GM23248 (cell line): ENCODE measurements at regions not wholly inside any gene's neighbourhood (a gene's known extent, or its start where the extent isn't known, plus 50 kb on each side); places are given as distances from the start of the nearest gene placed in this dataset.

Source experiments
- DNase-seq: peaks from one replicate; pipeline ENCODE4 v3.0.0-alpha.2; 2015
- H2AFZ ChIP-seq: fragments of 200-600 bp; sonication (generic); 2 replicates; pipeline ENCODE4 v1.6.1; 2016; ENCODE audit warnings: antibody characterized with exemption
- H3F3A ChIP-seq: fragments of 200-600 bp; sonication (generic); 2 replicates; pipeline ENCODE4 v1.6.1; 2016; ENCODE audit warnings: mild to moderate bottlenecking, antibody characterized with exemption, mixed run types; ENCODE audit not compliant: insufficient read depth
- H3K27ac ChIP-seq: fragments of 200-600 bp; sonication (generic); 2 replicates; pipeline ENCODE4 v1.5.1; 2016; ENCODE audit warnings: mild to moderate bottlenecking
- H3K27me3 ChIP-seq: fragments of 200-600 bp; sonication (generic); replicated peaks from 2 replicates; pipeline ENCODE4 v1.6.1; 2016; ENCODE audit warnings: mild to moderate bottlenecking; ENCODE audit not compliant: insufficient read depth
- H3K36me3 ChIP-seq: fragments of 200-600 bp; sonication (generic); 2 replicates; pipeline ENCODE4 v1.6.1; 2016; ENCODE audit warnings: low read depth, mild to moderate bottlenecking
- H3K4me1 ChIP-seq: fragments of 200-600 bp; sonication (generic); 2 replicates; pipeline ENCODE4 v1.6.1; 2016; ENCODE audit warnings: mild to moderate bottlenecking; ENCODE audit not compliant: insufficient read depth
- H3K4me2 ChIP-seq: fragments of 200-600 bp; sonication (generic); one replicate; pipeline ENCODE4 v1.6.1; 2016; ENCODE audit warnings: mild to moderate bottlenecking; ENCODE audit not compliant: unreplicated experiment
- H3K4me3 ChIP-seq: fragments of 200-600 bp; sonication (generic); 2 replicates; pipeline ENCODE4 v1.5.1; 2016; ENCODE audit warnings: mild to moderate bottlenecking
- H3K79me2 ChIP-seq: fragments of 200-600 bp; sonication (generic); 2 replicates; pipeline ENCODE4 v1.6.1; 2016; ENCODE audit warnings: mild to moderate bottlenecking; ENCODE audit not compliant: insufficient read depth
- H3K9ac ChIP-seq: fragments of 200-600 bp; sonication (generic); 2 replicates; pipeline ENCODE4 v1.6.1; 2016; ENCODE audit warnings: mild to moderate bottlenecking
- H3K9me2 ChIP-seq: fragments of 200-600 bp; sonication (generic); 2 replicates; pipeline ENCODE4 v1.6.1; 2016; ENCODE audit warnings: mixed run types, mild to moderate bottlenecking, moderate library complexity; ENCODE audit not compliant: insufficient read depth
- H3K9me3 ChIP-seq: fragments of 200-600 bp; sonication (generic); one replicate; pipeline ENCODE4 v1.6.1; 2017; ENCODE audit warnings: low read depth
- H4K20me1 ChIP-seq: fragments of 200-600 bp; sonication (generic); 2 replicates; pipeline ENCODE4 v1.6.0; 2016; ENCODE audit not compliant: insufficient read depth
- EZH2 ChIP-seq: fragments of 200-600 bp; sonication (generic); IDR thresholded peaks from 2 replicates; pipeline ENCODE4 v1.6.1; 2018; ENCODE audit warnings: antibody characterized with exemption, mild to moderate bottlenecking; ENCODE audit not compliant: insufficient read depth, poor library complexity, severe bottlenecking
- EZH2phosphoT487 ChIP-seq: fragments of 200-600 bp; sonication (generic); IDR thresholded peaks from 2 replicates; pipeline ENCODE4 v1.6.1; 2018; ENCODE audit warnings: antibody characterized with exemption, moderate library complexity, mild to moderate bottlenecking, low read depth; ENCODE audit not compliant: insufficient read depth
- WGBS, 2 experiments: methylation state at CpG; one replicate each; pipeline ENCODE4 v1.1.6; 2015 to 2017; ENCODE audit warnings: low lambda C conversion rate in 2 of 2, low coverage in 1 of 2; ENCODE audit errors: missing lambda C conversion rate in 2 of 2; 5-methylcytosine and 5-hydroxymethylcytosine counted together
- in situ Hi-C: fragments of 300-500 bp; cut with MboI; formaldehyde crosslinking; loops from 2 replicates; pipeline ENCODE4 v1.15.0; 2020

GRCh38 chr5:92962752-92963151 is 618.3 kb downstream of the NR2F1-AS1 start:
- no peaks in the 10 kb centered on the region for H3K79me2 ChIP-seq
- TF ChIP-seq EZH2: no peak
- H4K20me1 ChIP-seq: no peaks in the 10 kb centered on the region
- no peaks in the 10 kb centered on the region for H3K9me2 ChIP-seq
- no peak overlapping the region for H3K27ac ChIP-seq
- H3K36me3 ChIP-seq: no peaks in the 10 kb centered on the region
- H2AFZ ChIP-seq: no peak overlapping the region
- no peaks in the 10 kb centered on the region for H3K4me1 ChIP-seq
- no peak for DNase-seq
- no peaks in the 10 kb centered on the region for H3F3A ChIP-seq
- H3K9me3 ChIP-seq: no peaks in the 10 kb centered on the region
- H3K9ac ChIP-seq: no peak overlapping the region
- H3K4me2 ChIP-seq: no peak overlapping the region
- in situ Hi-C loops: no loop called here
- no peak overlapping the region for H3K4me3 ChIP-seq
- no peaks in the 10 kb centered on the region for H3K27me3 ChIP-seq

GRCh38 chr5:92956886-92957285 is 624.1 kb downstream of the NR2F1-AS1 start:
- no peak overlapping the region for H3K27ac ChIP-seq
- in situ Hi-C loops: no loop called here
- no peak overlapping the region for H2AFZ ChIP-seq
- H3K9me3 ChIP-seq: peaks cover 6% of the 10 kb centered on the region
- no peak overlapping the region for H3K4me3 ChIP-seq
- TF ChIP-seq EZH2phosphoT487 (no peak), EZH2 (no peak)
- H3K79me2 ChIP-seq: no peaks in the 10 kb centered on the region
- H3K27me3 ChIP-seq: no peaks in the 10 kb centered on the region
- no peaks in the 10 kb centered on the region for H3K9me2 ChIP-seq
- H4K20me1 ChIP-seq: no peaks in the 10 kb centered on the region
- WGBS, 2 experiments: 77 to 84% methylated on average over 5 of the region's 5 CpGs
- no peak for DNase-seq
- H3K36me3 ChIP-seq: no peaks in the 10 kb centered on the region
- no peaks in the 10 kb centered on the region for H3F3A ChIP-seq
- H3K4me2 ChIP-seq: no peak overlapping the region
- H3K9ac ChIP-seq: no peak overlapping the region
- H3K4me1 ChIP-seq: no peaks in the 10 kb centered on the region

- no peak overlapping the region for H3K9ac ChIP-seq
- H3K36me3 ChIP-seq: no peaks in the 10 kb centered on the region
- no peaks in the 10 kb centered on the region for H3K4me1 ChIP-seq
- H3K79me2 ChIP-seq: no peaks in the 10 kb centered on the region
- no peak for DNase-seq
- in situ Hi-C loops: no loop called here
- H3F3A ChIP-seq: no peaks in the 10 kb centered on the region
- H3K9me3 ChIP-seq: peaks cover 6% of the 10 kb centered on the region
- no peak overlapping the region for H3K4me3 ChIP-seq
- TF ChIP-seq EZH2: no peak
- TF ChIP-seq EZH2phosphoT487: no peak
- no peak overlapping the region for H2AFZ ChIP-seq
- H3K9me2 ChIP-seq: no peaks in the 10 kb centered on the region
- no peaks in the 10 kb centered on the region for H4K20me1 ChIP-seq
- H3K4me2 ChIP-seq: no peak overlapping the region
- H3K27ac ChIP-seq: no peak overlapping the region
- H3K27me3 ChIP-seq: no peaks in the 10 kb centered on the region
Observed at GRCh38 chr5:92952243-92952642, 628.8 kb downstream of the NR2F1-AS1 start.

GRCh38 chr5:92951746-92952145 is 629.3 kb downstream of the NR2F1-AS1 start:
- Histone ChIP-seq H3K36me3 (no peaks in the 10 kb centered on the region), H4K20me1 (no peaks in the 10 kb centered on the region), H3K4me3 (no peak overlapping the region), H3K27ac (no peak overlapping the region), H3K4me2 (no peak overlapping the region), H2AFZ (no peak overlapping the region), H3F3A (no peaks in the 10 kb centered on the region), H3K79me2 (no peaks in the 10 kb centered on the region), H3K9ac (no peak overlapping the region), H3K4me1 (no peaks in the 10 kb centered on the region), H3K27me3 (no peaks in the 10 kb centered on the region), H3K9me2 (no peaks in the 10 kb centered on the region), H3K9me3 (peaks cover 6% of the 10 kb centered on the region)
- DNase-seq: no peak
- in situ Hi-C loops: no loop called here
- TF ChIP-seq EZH2phosphoT487: no peak
- no peak for TF ChIP-seq EZH2

- no peaks in the 10 kb centered on the region for H3K79me2 ChIP-seq
- no peaks in the 10 kb centered on the region for H3K9me2 ChIP-seq
- no peak overlapping the region for H3K9ac ChIP-seq
- no peak overlapping the region for H3K4me2 ChIP-seq
- no peak for DNase-seq
- in situ Hi-C loops: no loop called here
- no peak overlapping the region for H3K4me3 ChIP-seq
- H3K27ac ChIP-seq: no peak overlapping the region
- peaks cover 11% of the 10 kb centered on the region for H3K4me1 ChIP-seq
- peaks cover 18% of the 10 kb centered on the region; the same call in 1 of the 2 replicates for H3F3A ChIP-seq
- TF ChIP-seq EZH2phosphoT487 (no peak), EZH2 (no peak)
- H3K9me3 ChIP-seq: no peaks in the 10 kb centered on the region
- no peaks in the 10 kb centered on the region for H4K20me1 ChIP-seq
- H2AFZ ChIP-seq: no peak overlapping the region
- H3K27me3 ChIP-seq: no peaks in the 10 kb centered on the region
- no peaks in the 10 kb centered on the region for H3K36me3 ChIP-seq
- WGBS, 2 experiments: 90 to 91% methylated on average over 8 of the region's 8 CpGs
Observed at GRCh38 chr5:92946546-92946945, 634.5 kb downstream of the NR2F1-AS1 start.
